Right atrium auricular region (tissue), 2 donors: ENCODE measurements at regions not wholly inside any gene's neighbourhood (a gene's known extent, or its start where the extent isn't known, plus 50 kb on each side); places are given as distances from the start of the nearest gene placed in this dataset.

Source experiments
- DNase-seq: peaks from one replicate; pipeline ENCODE4 v3.0.0-alpha.2; 2019; ENCODE audit warnings: low spot score
- H3K27ac ChIP-seq, 2 donors: fragments of 200-600 bp; sonication (generic); 1 replicate in 1 of 2; 2 replicates in 1 of 2; pipeline ENCODE4 v1.5.1; 2016 to 2019
- H3K27me3 ChIP-seq, 2 donors: fragments of 200-600 bp; sonication (generic); one replicate each; pipeline versions ENCODE4 v1.5.1 to v1.6.0; 2017 to 2019
- H3K36me3 ChIP-seq: fragments of 200-600 bp; sonication (generic); one replicate; pipeline ENCODE4 v1.5.1; 2016
- H3K4me1 ChIP-seq, 2 donors: fragments of 200-600 bp; sonication (generic); one replicate each; pipeline versions ENCODE4 v1.5.1 to v1.6.0; 2017 to 2019
- H3K4me3 ChIP-seq, 2 donors: fragments of 200-600 bp; sonication (generic); 1 replicate in 1 of 2; 2 replicates in 1 of 2; pipeline ENCODE4 v1.5.1; 2017 to 2019; ENCODE audit warnings: mild to moderate bottlenecking in 1 of 2, moderate library complexity in 1 of 2
- H3K9me3 ChIP-seq, 2 donors: fragments of 200-600 bp; sonication (generic); one replicate each; pipeline ENCODE4 v1.5.1; 2019
- TF ChIP-seq, protein P1 (sequence below), 2 donors: fragments of 200-600 bp; sonication (generic); IDR thresholded peaks; one replicate each; pipeline ENCODE4 v1.5.1; 2019; ENCODE audit warnings: antibody characterized with exemption in 2 of 2

DNA sequence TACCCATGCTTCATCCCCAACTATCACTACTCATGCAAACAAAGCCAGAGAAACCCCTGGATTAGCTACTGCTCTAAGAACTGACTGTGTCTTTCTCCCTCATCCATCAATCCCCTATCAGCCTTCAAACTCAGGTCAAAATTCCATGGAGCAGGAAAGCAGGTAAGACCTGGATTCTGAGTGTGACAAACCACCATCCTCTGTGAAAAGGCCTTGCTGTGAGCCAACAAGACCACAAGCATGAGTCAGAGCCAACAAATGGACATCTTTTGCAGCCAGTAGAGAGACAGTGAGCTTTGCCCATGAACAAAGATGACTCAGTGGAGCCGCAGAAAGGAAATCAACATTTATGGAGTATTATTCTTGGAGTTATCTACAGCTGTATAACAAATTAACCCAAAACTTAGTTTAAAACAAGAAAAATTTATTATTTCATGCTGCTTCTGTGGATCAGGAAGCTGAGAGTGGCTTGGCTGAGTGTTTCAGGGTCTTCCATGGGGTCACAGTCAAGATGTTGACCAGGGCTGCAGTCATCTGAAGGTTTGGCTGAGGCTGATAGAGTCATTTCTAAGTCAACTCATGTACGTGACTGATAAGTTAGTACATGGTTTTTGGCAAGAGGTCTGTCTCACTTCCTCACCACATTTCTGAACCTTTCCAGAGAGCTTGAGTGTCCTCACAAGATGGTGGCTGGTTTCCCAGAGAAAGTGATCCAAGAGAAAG lies 61.1 kb downstream of the PITPNM2 start:
- DNase-seq: no peak
- H3K4me3 ChIP-seq: no peak overlapping the region
- TF ChIP-seq, protein P1, sequence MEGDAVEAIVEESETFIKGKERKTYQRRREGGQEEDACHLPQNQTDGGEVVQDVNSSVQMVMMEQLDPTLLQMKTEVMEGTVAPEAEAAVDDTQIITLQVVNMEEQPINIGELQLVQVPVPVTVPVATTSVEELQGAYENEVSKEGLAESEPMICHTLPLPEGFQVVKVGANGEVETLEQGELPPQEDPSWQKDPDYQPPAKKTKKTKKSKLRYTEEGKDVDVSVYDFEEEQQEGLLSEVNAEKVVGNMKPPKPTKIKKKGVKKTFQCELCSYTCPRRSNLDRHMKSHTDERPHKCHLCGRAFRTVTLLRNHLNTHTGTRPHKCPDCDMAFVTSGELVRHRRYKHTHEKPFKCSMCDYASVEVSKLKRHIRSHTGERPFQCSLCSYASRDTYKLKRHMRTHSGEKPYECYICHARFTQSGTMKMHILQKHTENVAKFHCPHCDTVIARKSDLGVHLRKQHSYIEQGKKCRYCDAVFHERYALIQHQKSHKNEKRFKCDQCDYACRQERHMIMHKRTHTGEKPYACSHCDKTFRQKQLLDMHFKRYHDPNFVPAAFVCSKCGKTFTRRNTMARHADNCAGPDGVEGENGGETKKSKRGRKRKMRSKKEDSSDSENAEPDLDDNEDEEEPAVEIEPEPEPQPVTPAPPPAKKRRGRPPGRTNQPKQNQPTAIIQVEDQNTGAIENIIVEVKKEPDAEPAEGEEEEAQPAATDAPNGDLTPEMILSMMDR (IDR thresholded peaks at IDR 0.05): no peak
- no peaks in the 10 kb centered on the region for H3K27me3 ChIP-seq
- H3K36me3 ChIP-seq: no peaks in the 10 kb centered on the region
- H3K4me1 ChIP-seq: peaks cover 0 to 67% of the 10 kb centered on the region in 2 donors
- peak overlapping the region in 1 of 2 donors; percentile 23 for H3K27ac ChIP-seq
- peaks cover 0 to 4% of the 10 kb centered on the region in 2 donors for H3K9me3 ChIP-seq

DNA sequence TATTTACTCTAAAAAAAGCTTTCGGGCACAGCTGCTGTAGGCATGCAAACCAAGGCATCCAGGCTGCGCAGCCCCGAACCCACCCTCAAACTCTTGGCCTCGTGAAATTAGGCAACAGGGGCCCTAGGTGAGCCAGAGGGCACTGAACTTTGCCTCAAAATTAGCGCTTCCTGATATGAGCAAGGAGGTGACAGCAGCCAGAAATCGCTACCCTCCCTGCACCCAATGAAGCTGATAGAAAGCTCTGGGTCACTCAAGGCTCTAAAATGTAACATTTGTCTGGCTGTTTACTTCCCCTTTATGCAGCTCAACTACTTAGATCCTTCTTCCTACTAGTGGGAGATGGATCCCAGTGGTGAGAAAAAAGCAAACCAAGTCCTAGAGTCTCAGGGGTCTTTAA lies 61.8 kb downstream of the PITPNM2 start:
- H3K27me3 ChIP-seq: no peaks in the 10 kb centered on the region
- TF ChIP-seq, protein P1 (IDR thresholded peaks at IDR 0.05): no peak
- no peak for DNase-seq
- H3K4me1 ChIP-seq: peaks cover 0 to 67% of the 10 kb centered on the region in 2 donors
- H3K4me3 ChIP-seq: no peak overlapping the region
- H3K9me3 ChIP-seq: peaks cover 0 to 4% of the 10 kb centered on the region in 2 donors
- peak overlapping the region; percentile 12 to 23 for H3K27ac ChIP-seq
- H3K36me3 ChIP-seq: no peaks in the 10 kb centered on the region

DNA sequence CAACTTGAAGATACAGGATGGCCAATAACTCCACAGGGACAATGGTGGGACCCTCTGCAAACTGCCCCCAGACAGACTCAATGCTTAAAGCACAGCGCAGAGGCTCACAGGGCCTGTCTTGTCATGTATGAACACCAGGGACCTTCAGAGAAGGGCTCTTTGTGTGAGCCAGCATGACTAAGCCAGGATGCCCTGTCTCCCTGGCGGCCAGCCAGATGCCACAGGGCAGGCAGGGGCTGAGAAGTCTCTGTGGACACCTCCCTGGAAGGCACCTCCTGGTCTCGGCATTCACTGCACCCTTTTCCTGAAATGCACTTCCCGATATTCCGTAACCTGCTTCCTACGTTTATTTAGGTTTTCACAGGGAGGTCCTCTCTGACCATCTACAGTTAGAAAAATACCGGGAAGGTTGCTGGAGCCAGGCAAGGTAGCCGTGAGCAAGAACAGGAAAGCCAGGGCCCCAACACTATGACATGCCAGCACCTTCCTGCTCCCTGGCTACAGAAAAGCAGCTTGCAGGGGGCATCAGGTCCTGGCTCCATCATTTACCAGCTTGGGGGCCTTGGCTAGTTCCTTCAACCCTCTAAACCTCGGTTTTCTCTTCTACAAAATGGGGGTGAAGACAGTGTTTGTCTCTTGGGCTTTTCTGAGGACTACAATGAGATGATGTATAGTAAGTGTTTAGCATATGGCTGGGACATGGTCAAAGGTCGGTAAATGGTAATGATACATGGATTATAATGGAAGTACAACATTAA lies 65.0 kb downstream of the PITPNM2 start:
- H3K27ac ChIP-seq: peak overlapping the region; percentile 74 to 76
- H3K27me3 ChIP-seq: no peaks in the 10 kb centered on the region
- no peaks in the 10 kb centered on the region for H3K36me3 ChIP-seq
- H3K4me3 ChIP-seq: no peak overlapping the region
- TF ChIP-seq, protein P1 (IDR thresholded peaks at IDR 0.05): no peak
- DNase-seq: no peak
- peaks cover 0 to 90% of the 10 kb centered on the region in 2 donors for H3K4me1 ChIP-seq
- H3K9me3 ChIP-seq: peaks cover 0 to 4% of the 10 kb centered on the region in 2 donors

DNA sequence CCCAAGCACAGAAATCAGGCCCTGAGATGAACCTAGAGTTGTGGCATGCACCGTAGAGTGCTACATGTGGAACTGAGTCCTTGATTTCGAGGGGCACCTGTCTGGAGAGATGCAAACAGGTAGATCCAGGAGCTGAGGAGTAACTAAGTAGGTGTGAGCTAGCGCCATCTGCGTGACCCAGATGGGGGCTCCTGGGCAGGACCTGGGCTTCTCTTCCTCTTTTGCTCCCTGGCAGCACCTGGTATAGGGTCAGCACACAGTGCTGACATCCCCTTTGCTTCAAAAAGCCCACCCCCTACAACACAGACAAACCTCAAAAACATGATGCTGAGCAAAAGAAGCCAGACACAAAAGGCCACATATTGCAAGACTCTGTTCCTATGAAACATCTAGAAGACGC lies 65.8 kb downstream of the PITPNM2 start:
- Histone ChIP-seq H3K27me3 (no peaks in the 10 kb centered on the region), H3K4me3 (no peak overlapping the region), H3K4me1 (peaks cover 0 to 92% of the 10 kb centered on the region in 2 donors), H3K36me3 (no peaks in the 10 kb centered on the region), H3K9me3 (peaks cover 0 to 3% of the 10 kb centered on the region in 2 donors), H3K27ac (peak overlapping the region; percentile 74 to 76)
- no peak for DNase-seq
- TF ChIP-seq, protein P1 (IDR thresholded peaks at IDR 0.05): no peak

DNA sequence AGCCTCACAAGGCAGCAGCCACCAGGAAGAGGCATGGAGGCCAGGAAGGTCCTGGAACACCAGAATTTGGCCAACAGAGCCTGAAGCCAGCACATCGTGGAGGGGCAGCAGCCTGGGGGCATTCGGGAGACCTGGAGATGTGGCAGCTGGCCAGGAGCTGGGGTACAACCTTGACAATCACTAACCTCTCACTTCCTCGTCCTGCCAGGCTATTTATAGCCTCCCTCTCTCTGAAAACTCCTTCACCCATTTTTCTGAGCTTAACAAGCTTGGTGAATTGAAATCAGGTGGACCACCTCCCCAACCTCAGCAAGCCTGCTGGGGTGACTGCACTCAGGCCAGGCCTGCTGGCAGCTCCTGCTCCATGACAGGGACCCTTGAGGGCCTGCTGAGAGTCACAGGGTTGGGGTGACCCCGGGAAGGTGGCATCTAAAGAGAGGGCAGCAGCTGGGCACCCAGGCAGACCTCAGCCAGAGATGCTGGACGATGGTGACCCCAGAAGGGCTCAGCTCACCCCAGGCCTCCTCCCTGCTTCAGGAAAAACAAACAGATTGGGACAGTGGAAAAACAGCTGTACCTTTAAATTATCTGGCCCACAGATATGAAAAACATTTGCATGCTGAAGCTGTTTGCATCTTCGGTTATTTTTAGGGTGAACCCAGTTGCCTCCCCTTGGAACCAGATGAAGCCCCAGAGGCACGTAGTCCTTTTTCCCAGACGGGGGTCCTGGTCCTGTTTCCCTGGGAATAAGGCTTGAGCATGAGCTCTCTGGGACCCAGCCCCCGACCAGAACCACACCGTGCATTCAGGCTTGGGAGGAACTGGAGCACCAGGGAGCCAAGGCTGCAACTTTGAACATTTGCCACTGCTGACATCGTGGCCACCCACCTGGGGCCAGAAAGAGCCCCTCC lies 67.0 kb downstream of the PITPNM2 start:
- H3K4me3 ChIP-seq: no peak overlapping the region

More for the DNA sequence above, 67.0 kb downstream of the PITPNM2 start:
- no peaks in the 10 kb centered on the region for H3K36me3 ChIP-seq
- H3K27me3 ChIP-seq: no peaks in the 10 kb centered on the region
- peaks cover 0 to 81% of the 10 kb centered on the region in 2 donors for H3K4me1 ChIP-seq
- no peaks in the 10 kb centered on the region for H3K9me3 ChIP-seq
- no peak for DNase-seq
- H3K27ac ChIP-seq: peak overlapping the region; percentile 74 to 76
- TF ChIP-seq, protein P1 (IDR thresholded peaks at IDR 0.05): no peak
